ENCODE measurements at regions not wholly inside any gene's neighbourhood (a gene's known extent, or its start where the extent isn't known, plus 50 kb on each side); places are given as distances from the start of the nearest gene placed in this dataset.

DNA sequence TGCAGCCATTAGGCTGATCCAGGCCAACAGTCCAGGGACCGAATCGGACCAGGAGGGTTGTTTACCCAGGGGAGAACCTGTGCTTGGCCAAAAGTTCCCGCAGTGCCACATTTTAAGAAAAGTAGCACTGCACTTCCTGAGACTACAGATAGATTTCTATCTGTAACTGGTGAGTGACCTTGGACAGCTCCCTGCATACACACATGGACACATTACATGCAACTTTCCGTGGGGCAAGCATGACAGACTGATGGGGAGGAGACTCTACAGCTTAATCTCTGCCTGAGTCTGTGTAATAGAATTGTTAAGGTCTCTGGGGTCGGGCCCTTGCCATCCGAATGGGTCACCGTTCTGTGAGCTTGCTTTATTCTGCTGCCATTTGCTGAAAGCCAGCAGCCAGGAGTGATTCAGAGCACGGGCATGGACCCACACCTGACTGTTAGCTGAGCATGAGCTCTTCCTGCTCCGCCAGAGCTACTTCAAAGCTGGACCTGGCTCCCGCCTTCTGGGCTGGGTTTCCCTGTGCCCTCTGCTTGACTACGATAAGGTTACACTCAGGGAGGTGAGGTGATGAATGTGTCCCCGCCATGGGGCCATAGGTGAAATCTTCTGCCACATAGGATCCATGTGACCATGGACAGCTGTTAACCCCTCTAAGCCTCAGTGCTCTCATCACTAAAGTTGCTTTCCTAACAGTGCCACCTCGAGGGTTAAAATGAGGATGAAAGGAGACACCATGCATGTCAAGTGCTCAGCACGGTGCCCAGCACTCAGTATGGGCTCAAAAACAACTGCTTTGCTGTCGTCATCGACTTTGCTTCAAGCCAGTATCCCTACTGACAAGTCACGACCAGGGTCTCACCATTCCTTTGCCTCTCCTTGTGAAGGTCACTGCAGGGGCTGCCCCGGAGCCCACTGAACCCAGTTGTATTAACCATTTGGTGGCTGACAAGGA lies 200.0 kb downstream of the MELK start:
- TF ChIP-seq, protein P1, sequence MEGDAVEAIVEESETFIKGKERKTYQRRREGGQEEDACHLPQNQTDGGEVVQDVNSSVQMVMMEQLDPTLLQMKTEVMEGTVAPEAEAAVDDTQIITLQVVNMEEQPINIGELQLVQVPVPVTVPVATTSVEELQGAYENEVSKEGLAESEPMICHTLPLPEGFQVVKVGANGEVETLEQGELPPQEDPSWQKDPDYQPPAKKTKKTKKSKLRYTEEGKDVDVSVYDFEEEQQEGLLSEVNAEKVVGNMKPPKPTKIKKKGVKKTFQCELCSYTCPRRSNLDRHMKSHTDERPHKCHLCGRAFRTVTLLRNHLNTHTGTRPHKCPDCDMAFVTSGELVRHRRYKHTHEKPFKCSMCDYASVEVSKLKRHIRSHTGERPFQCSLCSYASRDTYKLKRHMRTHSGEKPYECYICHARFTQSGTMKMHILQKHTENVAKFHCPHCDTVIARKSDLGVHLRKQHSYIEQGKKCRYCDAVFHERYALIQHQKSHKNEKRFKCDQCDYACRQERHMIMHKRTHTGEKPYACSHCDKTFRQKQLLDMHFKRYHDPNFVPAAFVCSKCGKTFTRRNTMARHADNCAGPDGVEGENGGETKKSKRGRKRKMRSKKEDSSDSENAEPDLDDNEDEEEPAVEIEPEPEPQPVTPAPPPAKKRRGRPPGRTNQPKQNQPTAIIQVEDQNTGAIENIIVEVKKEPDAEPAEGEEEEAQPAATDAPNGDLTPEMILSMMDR (IDR thresholded peaks at IDR 0.05), result no peak
- Histone ChIP-seq H3K36me3 (no peaks in the 10 kb centered on the region), H3K4me1 (no peaks in the 10 kb centered on the region), H3K27ac (no peak overlapping the region), H3K4me3 (no peak overlapping the region), H3K9me3 (no peaks in the 10 kb centered on the region), H3K27me3 (peaks cover 0 to 30% of the 10 kb centered on the region in 2 donors)
- intact Hi-C loops (cut with DNase I; ENCODE audit: low total_unique reads), result no loop called here
- DNase-seq, result no peak

DNA sequence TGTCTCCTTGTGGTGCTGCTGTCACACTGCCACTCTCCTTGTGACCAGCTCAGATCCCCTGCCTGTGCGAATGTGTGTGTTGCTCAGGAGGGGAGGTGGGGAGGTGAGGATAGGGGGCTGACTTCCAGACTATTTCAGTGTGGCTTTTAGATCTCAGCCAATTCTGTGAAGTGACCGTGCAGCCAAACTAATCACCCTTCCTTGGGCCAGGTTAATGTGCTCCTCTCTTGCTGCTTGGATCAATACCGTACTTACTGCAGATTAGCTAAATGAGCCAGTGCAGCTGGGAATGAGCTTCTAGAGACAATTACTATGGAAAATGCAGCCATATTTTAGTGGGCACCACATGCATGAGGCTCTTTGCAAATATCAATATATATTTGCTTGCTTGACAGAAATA lies 206.0 kb downstream of the MELK start:
- TF ChIP-seq, protein P1 (IDR thresholded peaks at IDR 0.05), result no peak
- no peak for DNase-seq
- peaks cover 0 to 29% of the 10 kb centered on the region in 2 donors for H3K27me3 ChIP-seq
- no peaks in the 10 kb centered on the region for H3K36me3 ChIP-seq
- H3K4me1 ChIP-seq, result no peaks in the 10 kb centered on the region
- no peak overlapping the region for H3K27ac ChIP-seq
- intact Hi-C loops (cut with DNase I; ENCODE audit: low total_unique reads), result no loop called here
- H3K9me3 ChIP-seq, result no peaks in the 10 kb centered on the region
- no peak overlapping the region for H3K4me3 ChIP-seq

DNA sequence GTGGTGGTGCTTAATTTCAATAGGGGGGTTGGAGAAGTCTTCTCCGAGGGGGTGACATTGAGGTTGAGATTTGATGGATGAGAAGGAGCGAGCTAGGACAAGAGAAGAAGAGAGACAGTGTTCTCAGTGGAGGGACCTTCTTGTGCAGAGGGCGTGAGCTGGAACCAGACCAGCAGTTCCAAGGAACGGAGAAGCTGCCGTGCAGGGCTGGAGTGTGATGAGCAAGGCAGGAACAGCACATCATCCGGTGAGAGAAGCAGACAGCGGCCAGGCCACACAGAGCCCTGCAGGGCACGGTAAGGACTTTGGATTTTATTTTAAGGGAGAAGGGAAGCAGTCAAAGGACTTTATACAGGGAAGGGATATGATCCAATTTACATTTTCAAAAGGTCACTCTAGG lies 206.9 kb downstream of the MELK start:
- TF ChIP-seq, protein P1 (IDR thresholded peaks at IDR 0.05), result no peak
- Histone ChIP-seq H3K4me3 (no peak overlapping the region), H3K36me3 (no peaks in the 10 kb centered on the region), H3K27me3 (peaks cover 0 to 34% of the 10 kb centered on the region in 2 donors), H3K9me3 (no peaks in the 10 kb centered on the region), H3K27ac (no peak overlapping the region), H3K4me1 (no peaks in the 10 kb centered on the region)
- DNase-seq, result no peak
- intact Hi-C loops (cut with DNase I; ENCODE audit: low total_unique reads), result no loop called here

DNA sequence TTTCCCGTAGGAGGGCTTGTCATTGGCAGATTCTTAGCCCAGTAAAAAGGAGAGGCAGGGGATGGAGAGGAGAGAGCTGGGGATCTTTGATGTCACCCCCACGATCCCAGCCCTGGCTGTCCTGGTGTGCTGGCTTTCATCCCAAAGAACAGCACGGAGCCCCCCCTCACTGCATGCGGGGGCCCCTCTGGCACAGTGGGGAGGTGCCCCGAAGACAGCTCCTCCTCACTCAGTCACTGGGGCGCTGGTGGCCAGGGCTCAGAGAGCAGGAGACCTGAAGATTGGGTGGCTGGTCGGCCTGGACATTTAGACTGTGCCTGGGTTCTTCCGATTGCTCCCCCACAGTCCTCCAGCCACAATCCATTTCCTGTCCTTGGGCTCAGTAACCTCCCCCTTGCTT lies 207.5 kb downstream of the MELK start:
- Histone ChIP-seq H3K27ac (no peak overlapping the region), H3K9me3 (no peaks in the 10 kb centered on the region), H3K36me3 (no peaks in the 10 kb centered on the region), H3K27me3 (peaks cover 0 to 35% of the 10 kb centered on the region in 2 donors), H3K4me1 (no peaks in the 10 kb centered on the region), H3K4me3 (no peak overlapping the region)
- DNase-seq, result no peak
- TF ChIP-seq, protein P1 (IDR thresholded peaks at IDR 0.05), result no peak
- intact Hi-C loops (cut with DNase I; ENCODE audit: low total_unique reads), result no loop called here

DNA sequence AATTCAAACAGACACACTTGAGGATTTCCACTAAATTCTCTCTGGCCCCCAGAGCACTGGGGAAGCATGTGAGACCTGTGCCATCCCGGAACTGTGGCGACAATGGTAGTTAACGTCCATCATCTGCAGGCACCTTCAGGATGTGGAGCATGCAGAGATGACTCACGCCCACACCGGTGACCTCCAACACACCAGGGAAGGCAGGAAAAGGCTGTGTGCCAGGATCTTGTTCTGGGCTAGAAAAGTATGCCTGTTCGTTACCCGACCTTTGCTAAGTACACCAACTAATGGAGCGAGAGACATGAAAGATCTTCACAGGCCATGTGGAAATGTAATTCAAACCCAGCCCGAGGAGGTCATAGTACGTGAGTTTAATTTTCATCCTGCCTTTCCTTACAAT lies 208.8 kb downstream of the MELK start:
- intact Hi-C loops (cut with DNase I; ENCODE audit: low total_unique reads), result no loop called here
- H3K27ac ChIP-seq, result no peak overlapping the region
- TF ChIP-seq, protein P1 (IDR thresholded peaks at IDR 0.05), result no peak
- H3K9me3 ChIP-seq, result no peaks in the 10 kb centered on the region
- H3K27me3 ChIP-seq, result peaks cover 0 to 33% of the 10 kb centered on the region in 2 donors
- H3K4me1 ChIP-seq, result no peaks in the 10 kb centered on the region
- H3K4me3 ChIP-seq, result no peak overlapping the region
- no peaks in the 10 kb centered on the region for H3K36me3 ChIP-seq
- DNase-seq, result no peak

Measured in tibial artery (tissue), 4 donors.